ENCODE measurements at regions not wholly inside any gene's neighbourhood (a gene's known extent, or its start where the extent isn't known, plus 50 kb on each side); places are given as distances from the start of the nearest gene placed in this dataset.

DNA sequence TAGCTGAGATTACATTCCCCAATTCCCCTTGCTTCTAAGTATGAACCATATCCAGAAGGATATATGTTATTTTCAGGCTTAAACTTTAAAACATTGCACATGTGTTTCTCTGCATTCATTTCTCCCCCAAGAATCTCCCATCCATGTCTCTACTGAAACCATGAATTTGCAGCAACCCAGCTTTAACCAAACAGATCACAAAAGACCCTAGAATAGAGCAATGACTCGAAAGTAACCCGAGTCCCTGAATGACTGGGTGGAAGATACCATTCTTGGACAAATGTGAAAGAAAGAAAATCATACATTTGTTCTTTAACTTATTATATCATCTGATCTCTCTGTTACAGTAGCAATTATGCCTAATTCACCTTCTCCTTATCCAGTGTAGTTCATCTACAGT lies 278.7 kb downstream of the IPMK start:
- TF ChIP-seq, protein P1, sequence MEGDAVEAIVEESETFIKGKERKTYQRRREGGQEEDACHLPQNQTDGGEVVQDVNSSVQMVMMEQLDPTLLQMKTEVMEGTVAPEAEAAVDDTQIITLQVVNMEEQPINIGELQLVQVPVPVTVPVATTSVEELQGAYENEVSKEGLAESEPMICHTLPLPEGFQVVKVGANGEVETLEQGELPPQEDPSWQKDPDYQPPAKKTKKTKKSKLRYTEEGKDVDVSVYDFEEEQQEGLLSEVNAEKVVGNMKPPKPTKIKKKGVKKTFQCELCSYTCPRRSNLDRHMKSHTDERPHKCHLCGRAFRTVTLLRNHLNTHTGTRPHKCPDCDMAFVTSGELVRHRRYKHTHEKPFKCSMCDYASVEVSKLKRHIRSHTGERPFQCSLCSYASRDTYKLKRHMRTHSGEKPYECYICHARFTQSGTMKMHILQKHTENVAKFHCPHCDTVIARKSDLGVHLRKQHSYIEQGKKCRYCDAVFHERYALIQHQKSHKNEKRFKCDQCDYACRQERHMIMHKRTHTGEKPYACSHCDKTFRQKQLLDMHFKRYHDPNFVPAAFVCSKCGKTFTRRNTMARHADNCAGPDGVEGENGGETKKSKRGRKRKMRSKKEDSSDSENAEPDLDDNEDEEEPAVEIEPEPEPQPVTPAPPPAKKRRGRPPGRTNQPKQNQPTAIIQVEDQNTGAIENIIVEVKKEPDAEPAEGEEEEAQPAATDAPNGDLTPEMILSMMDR (conservative IDR thresholded peaks at IDR 0.05), result no peak
- no peak for TF ChIP-seq ZFX (IDR thresholded peaks at IDR 0.05)
